ENCODE measurements at regions not wholly inside any gene's neighbourhood (a gene's known extent, or its start where the extent isn't known, plus 50 kb on each side); places are given as distances from the start of the nearest gene placed in this dataset.
"Not testable (repeated sequence)": the region's sequence is repeated elsewhere in the genome, so short reads cannot be mapped to it uniquely, and the experiment has no call there.

DNA sequence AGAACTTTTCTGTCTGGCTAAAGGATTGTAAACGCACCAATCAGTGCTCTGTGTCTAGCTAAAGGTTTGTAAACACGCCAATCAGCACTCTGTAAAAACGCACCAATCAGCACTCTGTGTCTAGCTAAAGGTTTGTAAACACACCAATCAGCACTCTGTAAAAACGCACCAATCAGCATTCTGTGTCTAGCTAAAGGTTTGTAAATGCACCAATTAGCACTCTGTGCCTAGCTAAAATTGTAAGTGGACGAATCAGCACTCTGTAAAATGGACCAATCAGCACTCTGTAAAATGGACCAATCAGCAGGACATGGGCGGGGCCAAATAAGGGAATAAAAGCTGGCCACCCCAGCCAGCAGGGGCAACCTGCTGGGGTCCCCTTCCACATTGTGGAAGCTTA, 134.1 kb downstream of the PSAT1 start:
- H3K4me2 ChIP-seq (ENCODE audit: low read length, poor library complexity, severe bottlenecking) = not testable (repeated sequence)
- WGBS = 85% methylated on average over 5 of the region's 6 CpGs

DNA sequence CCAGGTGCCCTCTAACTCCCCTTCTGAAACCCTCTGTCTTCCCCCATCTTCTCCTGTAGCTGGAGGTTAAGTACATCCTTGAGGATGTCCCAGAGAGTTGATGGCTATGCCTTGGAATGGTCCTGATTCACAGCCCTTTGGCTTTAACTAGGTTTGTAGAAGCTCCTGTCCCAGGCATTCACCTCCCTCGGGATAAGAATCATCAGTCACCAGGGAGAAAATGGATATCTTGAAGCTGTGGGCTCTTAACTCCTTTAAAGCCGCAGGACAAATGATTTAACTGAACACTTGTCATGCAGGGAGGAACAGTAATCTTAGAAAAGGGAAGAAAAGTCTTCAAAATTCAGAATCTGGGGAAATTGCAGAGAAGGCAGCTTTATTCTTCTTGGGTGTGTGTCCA, 139.9 kb downstream of the PSAT1 start:
- peaks cover 0 to 60% of the 10 kb centered on the region in 2 experiments for H3K27me3 ChIP-seq (ENCODE audit: control insufficient read depth in 1 of 2, insufficient read depth in 1 of 2, low read length in 2 of 2)
- no peak for DNase-seq

More for the DNA sequence above, 134.1 kb downstream of the PSAT1 start:
- not testable (repeated sequence) for H3K4me1 ChIP-seq (ENCODE audit: control insufficient read depth, insufficient read depth, low read depth, low read length); H4K91ac ChIP-seq (ENCODE audit: low read length); H2BK15ac ChIP-seq (ENCODE audit: low read depth, poor library complexity, severe bottlenecking); H3K4me3 ChIP-seq (ENCODE audit: insufficient read depth in 1 of 2, low read depth in 1 of 2, low read length in 2 of 2); H4K8ac ChIP-seq (ENCODE audit: low read length); H2AFZ ChIP-seq (ENCODE audit: low read depth, low read length); H2AK5ac ChIP-seq (ENCODE audit: low read length, severe bottlenecking); DNase-seq; H3K79me1 ChIP-seq (replicated peaks; ENCODE audit: low read length, poor library complexity, severe bottlenecking); H3K27ac ChIP-seq (ENCODE audit: low read length, poor library complexity, severe bottlenecking); H3K4ac ChIP-seq (ENCODE audit: low read depth in 1 of 2, low read length in 2 of 2); H3K9ac ChIP-seq (ENCODE audit: low read length); H2BK12ac ChIP-seq (ENCODE audit: low read length in 2 of 2); H3K14ac ChIP-seq (ENCODE audit: low read length in 2 of 2); H2BK5ac ChIP-seq (ENCODE audit: low read depth, low read length, poor library complexity, severe bottlenecking); H3K23ac ChIP-seq (ENCODE audit: low read length in 2 of 2); H2BK120ac ChIP-seq (ENCODE audit: low read depth, low read length); H3K18ac ChIP-seq (ENCODE audit: low read depth in 1 of 2, low read length in 2 of 2); H3K36me3 ChIP-seq (ENCODE audit: control insufficient read depth in 1 of 2, insufficient read depth in 2 of 2, low read depth in 1 of 2, low read length in 2 of 2)
- Histone ChIP-seq H3K27me3 (ENCODE audit: control insufficient read depth in 1 of 2, insufficient read depth in 1 of 2, low read length in 2 of 2) (peaks cover 0 to 16% of the 10 kb centered on the region in 2 experiments), H3K9me3 (ENCODE audit: control insufficient read depth, low read length) (peaks cover 15% of the 10 kb centered on the region)

DNA sequence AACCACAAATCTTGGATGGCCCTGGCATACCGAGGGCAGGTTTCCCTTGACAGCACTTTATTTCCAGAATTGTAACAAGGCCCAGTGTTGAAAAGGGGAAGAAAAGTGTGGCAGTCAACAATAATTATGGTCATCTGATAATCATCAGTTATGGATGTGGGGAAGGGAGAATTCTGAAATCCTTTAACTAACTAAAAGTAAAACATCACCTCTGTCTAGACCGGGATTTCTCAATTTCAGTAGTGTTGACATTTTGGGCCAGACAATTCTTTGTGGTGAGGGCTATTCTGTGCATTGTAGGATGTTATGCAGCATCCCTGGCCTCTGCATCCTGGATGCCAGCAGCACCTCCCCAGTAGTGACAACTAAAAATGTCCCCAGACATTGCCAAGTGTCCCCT, 140.4 kb downstream of the PSAT1 start:
- H3K27me3 ChIP-seq (ENCODE audit: control insufficient read depth in 1 of 2, insufficient read depth in 1 of 2, low read length in 2 of 2) = peaks cover 0 to 60% of the 10 kb centered on the region in 2 experiments
- no peaks in the 10 kb centered on the region for H3K9me3 ChIP-seq (ENCODE audit: control insufficient read depth, low read length)
- H3K79me1 ChIP-seq (replicated peaks; ENCODE audit: low read length, poor library complexity, severe bottlenecking) = no peaks in the 10 kb centered on the region
- no peak overlapping the region for H3K23ac ChIP-seq (ENCODE audit: low read length in 2 of 2)
- no peak for DNase-seq
- no peak overlapping the region for H3K14ac ChIP-seq (ENCODE audit: low read length in 2 of 2)
- H2BK12ac ChIP-seq (ENCODE audit: low read length in 2 of 2) = no peak overlapping the region
- H2BK120ac ChIP-seq (ENCODE audit: low read depth, low read length) = no peak overlapping the region
- H3K36me3 ChIP-seq (ENCODE audit: control insufficient read depth in 1 of 2, insufficient read depth in 2 of 2, low read depth in 1 of 2, low read length in 2 of 2) = no peaks in the 10 kb centered on the region
- H4K8ac ChIP-seq (ENCODE audit: low read length) = no peak overlapping the region
- H2BK5ac ChIP-seq (ENCODE audit: low read depth, low read length, poor library complexity, severe bottlenecking) = no peak overlapping the region
- no peak overlapping the region for H2BK15ac ChIP-seq (ENCODE audit: low read depth, poor library complexity, severe bottlenecking)
- peaks cover 2% of the 10 kb centered on the region for H3K4me1 ChIP-seq (ENCODE audit: control insufficient read depth, insufficient read depth, low read depth, low read length)
- WGBS = 82% methylated on average over 2 of the region's 2 CpGs
- H3K4me3 ChIP-seq (ENCODE audit: insufficient read depth in 1 of 2, low read depth in 1 of 2, low read length in 2 of 2) = no peak overlapping the region
- no peak overlapping the region for H4K91ac ChIP-seq (ENCODE audit: low read length)
- no peak overlapping the region for H3K27ac ChIP-seq (ENCODE audit: low read length, poor library complexity, severe bottlenecking)
- no peak overlapping the region for H2AK5ac ChIP-seq (ENCODE audit: low read length, severe bottlenecking)
- no peak overlapping the region for H3K18ac ChIP-seq (ENCODE audit: low read depth in 1 of 2, low read length in 2 of 2)
- no peak overlapping the region for H2AFZ ChIP-seq (ENCODE audit: low read depth, low read length)
- no peak overlapping the region for H3K9ac ChIP-seq (ENCODE audit: low read length)
- no peak overlapping the region for H3K4me2 ChIP-seq (ENCODE audit: low read length, poor library complexity, severe bottlenecking)
- H3K4ac ChIP-seq (ENCODE audit: low read depth in 1 of 2, low read length in 2 of 2) = no peak overlapping the region

More for the DNA sequence above, 139.9 kb downstream of the PSAT1 start:
- no peak overlapping the region for H4K91ac ChIP-seq (ENCODE audit: low read length)
- no peak overlapping the region for H2BK120ac ChIP-seq (ENCODE audit: low read depth, low read length)
- H3K23ac ChIP-seq (ENCODE audit: low read length in 2 of 2) = no peak overlapping the region
- H2BK15ac ChIP-seq (ENCODE audit: low read depth, poor library complexity, severe bottlenecking) = no peak overlapping the region
- no peak overlapping the region for H2AFZ ChIP-seq (ENCODE audit: low read depth, low read length)
- H3K79me1 ChIP-seq (replicated peaks; ENCODE audit: low read length, poor library complexity, severe bottlenecking) = no peaks in the 10 kb centered on the region
- H3K4ac ChIP-seq (ENCODE audit: low read depth in 1 of 2, low read length in 2 of 2) = no peak overlapping the region
- H3K27ac ChIP-seq (ENCODE audit: low read length, poor library complexity, severe bottlenecking) = no peak overlapping the region
- no peak overlapping the region for H2AK5ac ChIP-seq (ENCODE audit: low read length, severe bottlenecking)
- no peaks in the 10 kb centered on the region for H3K36me3 ChIP-seq (ENCODE audit: control insufficient read depth in 1 of 2, insufficient read depth in 2 of 2, low read depth in 1 of 2, low read length in 2 of 2)
- H2BK5ac ChIP-seq (ENCODE audit: low read depth, low read length, poor library complexity, severe bottlenecking) = no peak overlapping the region
- no peak overlapping the region for H3K14ac ChIP-seq (ENCODE audit: low read length in 2 of 2)
- no peak overlapping the region for H3K18ac ChIP-seq (ENCODE audit: low read depth in 1 of 2, low read length in 2 of 2)
- 95% methylated on average over 2 of the region's 2 CpGs for WGBS
- no peak overlapping the region for H2BK12ac ChIP-seq (ENCODE audit: low read length in 2 of 2)
- no peak overlapping the region for H3K4me2 ChIP-seq (ENCODE audit: low read length, poor library complexity, severe bottlenecking)
- no peak overlapping the region for H3K9ac ChIP-seq (ENCODE audit: low read length)
- H3K9me3 ChIP-seq (ENCODE audit: control insufficient read depth, low read length) = no peaks in the 10 kb centered on the region
- no peak overlapping the region for H4K8ac ChIP-seq (ENCODE audit: low read length)
- peaks cover 2% of the 10 kb centered on the region for H3K4me1 ChIP-seq (ENCODE audit: control insufficient read depth, insufficient read depth, low read depth, low read length)
- no peak overlapping the region for H3K4me3 ChIP-seq (ENCODE audit: insufficient read depth in 1 of 2, low read depth in 1 of 2, low read length in 2 of 2)

DNA sequence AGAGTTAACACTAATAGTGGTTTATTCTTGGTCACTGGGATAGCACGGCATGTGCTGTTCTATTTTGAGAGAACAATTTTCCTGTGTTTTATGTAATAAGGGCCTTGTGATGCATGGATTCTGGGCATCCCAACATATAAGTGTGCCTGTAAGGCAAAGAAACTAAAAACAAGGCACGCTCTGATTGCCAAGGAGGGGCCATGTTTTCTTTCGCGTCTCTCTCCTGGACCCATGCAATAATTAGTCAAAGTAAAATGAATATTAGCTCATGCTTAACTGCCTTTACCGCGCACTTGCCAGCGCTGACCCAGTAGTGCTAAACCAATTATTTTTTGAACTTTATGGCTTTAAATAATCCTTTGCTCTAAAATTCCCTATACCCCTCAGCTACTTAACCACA, 140.9 kb downstream of the PSAT1 start:
- no peaks in the 10 kb centered on the region for H3K79me1 ChIP-seq (replicated peaks; ENCODE audit: low read length, poor library complexity, severe bottlenecking)
- H3K9me3 ChIP-seq (ENCODE audit: control insufficient read depth, low read length) = no peaks in the 10 kb centered on the region
- no peak overlapping the region for H2AFZ ChIP-seq (ENCODE audit: low read depth, low read length)
- DNase-seq = no peak
- no peak overlapping the region for H3K4ac ChIP-seq (ENCODE audit: low read depth in 1 of 2, low read length in 2 of 2)
- no peaks in the 10 kb centered on the region for H3K36me3 ChIP-seq (ENCODE audit: control insufficient read depth in 1 of 2, insufficient read depth in 2 of 2, low read depth in 1 of 2, low read length in 2 of 2)
- H2BK5ac ChIP-seq (ENCODE audit: low read depth, low read length, poor library complexity, severe bottlenecking) = no peak overlapping the region
- H3K18ac ChIP-seq (ENCODE audit: low read depth in 1 of 2, low read length in 2 of 2) = no peak overlapping the region
- H4K8ac ChIP-seq (ENCODE audit: low read length) = no peak overlapping the region
- peaks cover 2% of the 10 kb centered on the region for H3K4me1 ChIP-seq (ENCODE audit: control insufficient read depth, insufficient read depth, low read depth, low read length)
- H2BK120ac ChIP-seq (ENCODE audit: low read depth, low read length) = no peak overlapping the region
- H3K4me2 ChIP-seq (ENCODE audit: low read length, poor library complexity, severe bottlenecking) = no peak overlapping the region
- H3K14ac ChIP-seq (ENCODE audit: low read length in 2 of 2) = no peak overlapping the region
- no peak overlapping the region for H3K27ac ChIP-seq (ENCODE audit: low read length, poor library complexity, severe bottlenecking)
- peaks cover 0 to 60% of the 10 kb centered on the region in 2 experiments for H3K27me3 ChIP-seq (ENCODE audit: control insufficient read depth in 1 of 2, insufficient read depth in 1 of 2, low read length in 2 of 2)
- H4K91ac ChIP-seq (ENCODE audit: low read length) = no peak overlapping the region
- no peak overlapping the region for H2AK5ac ChIP-seq (ENCODE audit: low read length, severe bottlenecking)
- WGBS = 95% methylated on average over 7 of the region's 7 CpGs
- no peak overlapping the region for H3K4me3 ChIP-seq (ENCODE audit: insufficient read depth in 1 of 2, low read depth in 1 of 2, low read length in 2 of 2)
- no peak overlapping the region for H3K23ac ChIP-seq (ENCODE audit: low read length in 2 of 2)
- H2BK12ac ChIP-seq (ENCODE audit: low read length in 2 of 2) = no peak overlapping the region
- no peak overlapping the region for H2BK15ac ChIP-seq (ENCODE audit: low read depth, poor library complexity, severe bottlenecking)
- H3K9ac ChIP-seq (ENCODE audit: low read length) = no peak overlapping the region
